ENCODE measurements at regions not wholly inside any gene's neighbourhood (a gene's known extent, or its start where the extent isn't known, plus 50 kb on each side); places are given as distances from the start of the nearest gene placed in this dataset.

- no peaks in the 10 kb centered on the region for H3K36me3 Mint-ChIP-seq (ENCODE audit: low read depth)
- intact Hi-C loops (cut with micrococcal nuclease) = no loop called here
- H3K27me3 Mint-ChIP-seq = no peaks in the 10 kb centered on the region
- no peak overlapping the region for H3K4me3 Mint-ChIP-seq
- POLR2A ChIA-PET = no interaction called here
- peaks cover 1% of the 10 kb centered on the region for H3K9me3 Mint-ChIP-seq
- DNase-seq (no peak), ATAC-seq (no peak)
- H3K27ac Mint-ChIP-seq = no peak overlapping the region
- no peaks in the 10 kb centered on the region for H3K4me1 Mint-ChIP-seq (ENCODE audit: low read depth)
- CTCF ChIA-PET = no interaction called here
- TF ChIP-seq CTCF (IDR thresholded peaks at IDR 0.05) = no peak
Observed at GRCh38 chrX:100479329-100479728, 69.3 kb upstream of the PCDH19 start.

- no peak for TF ChIP-seq CTCF (IDR thresholded peaks at IDR 0.05)
- H3K36me3 Mint-ChIP-seq (ENCODE audit: low read depth) = no peaks in the 10 kb centered on the region
- ATAC-seq = no peak
- H3K27ac Mint-ChIP-seq = no peak overlapping the region
- no peak overlapping the region for H3K4me3 Mint-ChIP-seq
- ChIA-PET CTCF (no interaction called here), POLR2A (no interaction called here)
- intact Hi-C loops (cut with micrococcal nuclease) = no loop called here
- no peak for DNase-seq
- peaks cover 1% of the 10 kb centered on the region for H3K9me3 Mint-ChIP-seq
- no peaks in the 10 kb centered on the region for H3K4me1 Mint-ChIP-seq (ENCODE audit: low read depth)
- no peaks in the 10 kb centered on the region for H3K27me3 Mint-ChIP-seq
Observed at GRCh38 chrX:100478714-100479306, 68.7 kb upstream of the PCDH19 start.

- Mint-ChIP-seq H3K36me3 (ENCODE audit: low read depth) (no peaks in the 10 kb centered on the region), H3K4me1 (ENCODE audit: low read depth) (no peaks in the 10 kb centered on the region), H3K27ac (no peak overlapping the region), H3K27me3 (no peaks in the 10 kb centered on the region), H3K9me3 (peaks cover 1% of the 10 kb centered on the region), H3K4me3 (no peak overlapping the region)
- no peak for TF ChIP-seq CTCF (IDR thresholded peaks at IDR 0.05)
- no peak for DNase-seq
- ATAC-seq = no peak
- intact Hi-C loops (cut with micrococcal nuclease) = no loop called here
- CTCF ChIA-PET = interaction anchor here (1.1 kb wide), 1 partner anchor 34 kb away, joined by 3 read pairs; no protein-coding TSS in a partner anchor
- POLR2A ChIA-PET = no interaction called here
Observed at GRCh38 chrX:100477958-100478357, 67.9 kb upstream of the PCDH19 start.

- POLR2A ChIA-PET = no interaction called here
- Mint-ChIP-seq H3K9me3 (peaks cover 1% of the 10 kb centered on the region), H3K27me3 (no peaks in the 10 kb centered on the region), H3K27ac (no peak overlapping the region), H3K4me1 (ENCODE audit: low read depth) (no peaks in the 10 kb centered on the region), H3K36me3 (ENCODE audit: low read depth) (no peaks in the 10 kb centered on the region), H3K4me3 (no peak overlapping the region)
- ATAC-seq (no peak), DNase-seq (no peak)
- TF ChIP-seq CTCF (IDR thresholded peaks at IDR 0.05) = no peak
- intact Hi-C loops (cut with micrococcal nuclease) = no loop called here
- CTCF ChIA-PET = interaction anchor here (1.1 kb wide), 1 partner anchor 35 kb away, joined by 3 read pairs; no protein-coding TSS in a partner anchor
Observed at GRCh38 chrX:100477467-100477866, 67.4 kb upstream of the PCDH19 start.

All from activated CD8-positive, alpha-beta T cell treated with anti-CD3 and anti-CD28 coated beads for 36 hours (primary cell).